ENCODE measurements at regions not wholly inside any gene's neighbourhood (a gene's known extent, or its start where the extent isn't known, plus 50 kb on each side); places are given as distances from the start of the nearest gene placed in this dataset.

- TF ChIP-seq CTCF (IDR thresholded peaks at IDR 0.05) (no peak), POLR2AphosphoS5 (IDR thresholded peaks at IDR 0.05; ENCODE audit: insufficient read depth in 1 of 2, low read depth in 1 of 2) (no peak)
Measured at GRCh38 chrX:144333429-144333828, 449.6 kb downstream of the UBE2NL start.
